ENCODE measurements at regions not wholly inside any gene's neighbourhood (a gene's known extent, or its start where the extent isn't known, plus 50 kb on each side); places are given as distances from the start of the nearest gene placed in this dataset.

DNA sequence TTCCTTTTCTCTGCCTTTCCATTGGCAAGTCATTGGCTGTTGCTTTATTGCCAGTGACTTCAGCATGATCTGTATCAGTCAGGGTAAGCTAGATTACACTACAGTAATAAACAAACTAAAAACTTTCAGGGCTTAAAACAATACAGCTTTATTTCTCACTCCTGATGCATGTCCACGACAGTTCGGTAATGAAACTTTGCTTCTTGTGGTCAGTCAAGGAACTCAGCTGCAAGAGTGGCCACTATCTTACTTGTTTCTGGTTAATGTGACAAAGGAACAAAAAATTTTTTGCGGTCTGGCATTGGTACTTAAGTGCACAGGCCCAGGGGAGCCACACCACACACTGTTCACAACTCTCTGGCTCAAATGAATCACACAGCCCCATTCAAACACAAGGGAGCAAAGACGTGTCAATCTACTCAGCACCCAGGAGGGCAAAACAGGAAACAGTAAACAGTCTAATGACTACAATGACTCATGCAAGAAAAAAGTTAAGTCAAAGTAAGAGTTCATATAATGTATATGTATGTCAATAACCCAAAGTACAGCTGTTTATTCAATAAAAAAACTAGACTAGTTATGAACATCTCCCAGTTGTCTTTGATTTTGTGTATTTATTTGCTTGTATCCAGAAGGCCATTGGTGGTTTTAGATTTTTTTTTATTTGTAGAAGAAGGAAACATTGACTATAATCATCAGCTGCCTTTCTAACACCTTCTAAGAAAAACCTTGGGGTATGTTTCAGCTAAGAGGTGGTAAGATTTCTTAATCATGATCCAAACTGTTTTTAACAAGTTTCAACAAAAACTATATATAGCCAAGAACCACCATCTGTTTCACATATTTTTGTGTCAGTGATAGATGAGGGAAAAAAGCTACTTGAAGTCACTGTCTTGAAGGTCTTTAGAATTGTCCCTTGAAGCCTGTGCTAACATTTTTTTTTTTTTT, 134.4 kb upstream of the FAM3C start:
- TF ChIP-seq TAF1 (IDR thresholded peaks at IDR 0.05; ENCODE audit: borderline replicate concordance, insufficient read depth, low read length) (no peak), FOXP2 (optimal IDR thresholded peaks at IDR 0.05; ENCODE audit: borderline replicate concordance, extremely low read depth, extremely low read length, insufficient read depth) (peak; percentile 87)

DNA sequence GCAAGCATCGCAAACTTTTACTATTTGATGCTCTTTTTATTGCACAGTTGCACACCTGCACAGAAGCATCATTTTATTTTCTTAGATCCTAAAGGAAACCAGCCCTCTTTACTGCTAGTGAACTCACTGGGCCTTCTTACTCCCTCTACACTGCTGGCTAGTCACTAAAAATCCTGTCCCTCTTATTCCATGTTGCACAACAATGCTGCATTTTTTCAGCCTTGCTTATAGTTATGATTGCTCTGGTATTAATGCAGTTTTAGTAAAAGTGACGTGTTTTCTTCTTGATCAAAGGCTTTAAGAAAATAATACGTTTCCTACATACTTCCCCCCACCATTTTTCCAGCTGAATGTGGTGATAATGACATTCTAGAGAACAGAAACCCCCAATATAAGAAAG, 132.9 kb upstream of the FAM3C start:
- TF ChIP-seq REST (IDR thresholded peaks at IDR 0.05; ENCODE audit: insufficient read depth in 1 of 2, low read depth in 2 of 2, low read length in 2 of 2) (no peak), SIN3A (IDR thresholded peaks at IDR 0.05; ENCODE audit: borderline replicate concordance, insufficient read depth, low read length) (no peak), TAF1 (IDR thresholded peaks at IDR 0.05; ENCODE audit: borderline replicate concordance, insufficient read depth, low read length) (no peak), POLR2AphosphoS5 (IDR thresholded peaks at IDR 0.05; ENCODE audit: low read depth, low read length) (no peak), FOXP2 (optimal IDR thresholded peaks at IDR 0.05; ENCODE audit: borderline replicate concordance, extremely low read depth, extremely low read length, insufficient read depth) (no peak)

- TF ChIP-seq FOXP2 (optimal IDR thresholded peaks at IDR 0.05; ENCODE audit: borderline replicate concordance, extremely low read depth, extremely low read length, insufficient read depth) (no peak), SIN3A (IDR thresholded peaks at IDR 0.05; ENCODE audit: borderline replicate concordance, insufficient read depth, low read length) (no peak), POLR2AphosphoS5 (IDR thresholded peaks at IDR 0.05; ENCODE audit: low read depth, low read length) (no peak), TAF1 (IDR thresholded peaks at IDR 0.05; ENCODE audit: borderline replicate concordance, insufficient read depth, low read length) (no peak), REST (IDR thresholded peaks at IDR 0.05; ENCODE audit: insufficient read depth in 1 of 2, low read depth in 2 of 2, low read length in 2 of 2) (no peak)
Measured at GRCh38 chr7:121525155-121525819, 129.2 kb upstream of the FAM3C start.

DNA sequence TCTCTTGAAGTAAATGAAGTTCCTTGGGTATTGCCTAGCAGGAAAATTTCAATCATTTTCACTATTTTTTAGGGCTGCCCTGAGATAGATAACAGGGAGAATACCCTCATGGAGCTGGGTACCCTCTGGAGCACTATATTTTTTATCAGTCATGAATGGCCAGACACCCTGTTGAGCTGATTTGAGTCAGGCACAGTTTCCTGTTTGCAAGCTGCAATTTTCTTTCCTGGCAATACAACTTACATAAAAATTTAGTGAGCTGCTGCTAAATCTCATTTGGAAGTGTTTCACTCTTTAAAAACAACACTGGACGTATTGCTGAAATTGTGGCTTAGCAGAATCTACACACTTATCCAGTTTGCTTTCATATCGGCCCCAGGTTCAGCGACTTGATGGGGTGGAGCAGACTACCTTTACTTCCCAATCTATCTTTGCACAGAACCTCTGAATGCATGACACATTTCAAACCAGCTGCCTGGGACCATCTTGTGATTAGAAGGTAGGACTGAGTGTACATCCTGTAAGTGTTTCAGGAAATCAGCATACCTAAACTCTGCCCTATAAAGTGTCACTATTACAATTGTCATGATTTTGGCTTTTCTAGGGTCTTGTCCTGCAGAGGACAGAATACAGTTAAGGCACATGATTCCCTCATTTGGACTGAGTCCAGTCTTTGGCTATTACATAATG, 125.7 kb upstream of the FAM3C start:
- TF ChIP-seq SIN3A (IDR thresholded peaks at IDR 0.05; ENCODE audit: borderline replicate concordance, insufficient read depth, low read length) = no peak
- no peak for TF ChIP-seq FOXP2 (optimal IDR thresholded peaks at IDR 0.05; ENCODE audit: borderline replicate concordance, extremely low read depth, extremely low read length, insufficient read depth)
- TF ChIP-seq REST (IDR thresholded peaks at IDR 0.05; ENCODE audit: insufficient read depth in 1 of 2, low read depth in 2 of 2, low read length in 2 of 2) = no peak
- TF ChIP-seq POLR2AphosphoS5 (IDR thresholded peaks at IDR 0.05; ENCODE audit: low read depth, low read length) = no peak
- TF ChIP-seq TAF1 (IDR thresholded peaks at IDR 0.05; ENCODE audit: borderline replicate concordance, insufficient read depth, low read length) = no peak

DNA sequence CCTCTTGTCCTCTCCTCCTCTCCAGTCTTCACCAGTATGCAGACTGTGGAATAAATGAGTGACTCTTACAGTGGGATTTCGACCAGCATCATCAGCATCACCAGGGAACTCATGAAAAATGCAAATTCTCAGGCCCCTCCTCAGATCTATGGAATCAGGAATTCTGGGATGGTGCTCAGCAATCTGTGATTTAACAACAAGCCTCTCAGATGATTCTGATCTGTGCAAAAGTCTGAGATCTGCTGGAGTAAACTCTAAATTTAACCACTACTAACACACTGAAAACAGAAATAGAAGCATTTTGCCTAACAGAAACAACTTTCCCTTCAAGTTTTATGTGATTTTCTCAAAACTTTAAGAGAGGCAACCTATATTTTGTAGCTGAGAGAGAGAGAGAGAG, 124.8 kb upstream of the FAM3C start:
- TF ChIP-seq TAF1 (IDR thresholded peaks at IDR 0.05; ENCODE audit: borderline replicate concordance, insufficient read depth, low read length) (no peak), REST (IDR thresholded peaks at IDR 0.05; ENCODE audit: insufficient read depth in 1 of 2, low read depth in 2 of 2, low read length in 2 of 2) (no peak), FOXP2 (optimal IDR thresholded peaks at IDR 0.05; ENCODE audit: borderline replicate concordance, extremely low read depth, extremely low read length, insufficient read depth) (no peak), SIN3A (IDR thresholded peaks at IDR 0.05; ENCODE audit: borderline replicate concordance, insufficient read depth, low read length) (no peak), POLR2AphosphoS5 (IDR thresholded peaks at IDR 0.05; ENCODE audit: low read depth, low read length) (no peak)
